ENCODE measurements at regions not wholly inside any gene's neighbourhood (a gene's known extent, or its start where the extent isn't known, plus 50 kb on each side); places are given as distances from the start of the nearest gene placed in this dataset.

DNA sequence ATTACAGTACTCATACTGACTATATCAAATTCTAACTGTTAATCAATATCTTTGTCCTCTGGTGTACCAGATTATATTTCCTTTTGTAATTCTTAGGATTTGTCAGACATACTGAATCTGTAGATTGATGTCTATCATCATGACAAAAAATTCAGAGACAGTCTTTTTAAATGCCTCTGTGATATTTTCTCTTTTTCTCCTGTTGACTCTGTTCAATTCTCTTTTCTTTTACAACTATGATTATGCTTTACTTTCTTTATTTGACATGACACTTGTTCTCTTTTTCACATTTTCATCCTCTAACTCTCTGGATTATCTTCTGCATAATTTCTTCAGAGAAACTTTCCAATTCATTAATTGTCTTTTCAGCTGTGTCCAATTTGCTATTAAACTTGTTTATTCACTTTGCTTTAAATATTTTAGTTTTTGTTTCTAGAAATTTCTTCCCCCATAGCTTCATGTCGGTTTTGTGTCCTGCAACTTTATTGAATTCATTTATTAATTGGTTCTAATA lies 153.6 kb downstream of the PFKFB3 start:
- TF ChIP-seq, protein P1, sequence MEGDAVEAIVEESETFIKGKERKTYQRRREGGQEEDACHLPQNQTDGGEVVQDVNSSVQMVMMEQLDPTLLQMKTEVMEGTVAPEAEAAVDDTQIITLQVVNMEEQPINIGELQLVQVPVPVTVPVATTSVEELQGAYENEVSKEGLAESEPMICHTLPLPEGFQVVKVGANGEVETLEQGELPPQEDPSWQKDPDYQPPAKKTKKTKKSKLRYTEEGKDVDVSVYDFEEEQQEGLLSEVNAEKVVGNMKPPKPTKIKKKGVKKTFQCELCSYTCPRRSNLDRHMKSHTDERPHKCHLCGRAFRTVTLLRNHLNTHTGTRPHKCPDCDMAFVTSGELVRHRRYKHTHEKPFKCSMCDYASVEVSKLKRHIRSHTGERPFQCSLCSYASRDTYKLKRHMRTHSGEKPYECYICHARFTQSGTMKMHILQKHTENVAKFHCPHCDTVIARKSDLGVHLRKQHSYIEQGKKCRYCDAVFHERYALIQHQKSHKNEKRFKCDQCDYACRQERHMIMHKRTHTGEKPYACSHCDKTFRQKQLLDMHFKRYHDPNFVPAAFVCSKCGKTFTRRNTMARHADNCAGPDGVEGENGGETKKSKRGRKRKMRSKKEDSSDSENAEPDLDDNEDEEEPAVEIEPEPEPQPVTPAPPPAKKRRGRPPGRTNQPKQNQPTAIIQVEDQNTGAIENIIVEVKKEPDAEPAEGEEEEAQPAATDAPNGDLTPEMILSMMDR (IDR thresholded peaks at IDR 0.05; ENCODE audit: unreplicated experiment) = no peak
- no peaks in the 10 kb centered on the region for H3K27me3 Mint-ChIP-seq (ENCODE audit: low read depth)
- no peaks in the 10 kb centered on the region for H3K4me1 Mint-ChIP-seq
- DNase-seq (ENCODE audit: low spot score in 2 of 2, unreplicated experiment in 2 of 2) = no peak
- no peak overlapping the region for H3K4me3 Mint-ChIP-seq
- peaks cover 13% of the 10 kb centered on the region for H3K36me3 Mint-ChIP-seq
- H3K9me3 Mint-ChIP-seq = peaks cover 51% of the 10 kb centered on the region
- H3K27ac Mint-ChIP-seq = no peak overlapping the region

DNA sequence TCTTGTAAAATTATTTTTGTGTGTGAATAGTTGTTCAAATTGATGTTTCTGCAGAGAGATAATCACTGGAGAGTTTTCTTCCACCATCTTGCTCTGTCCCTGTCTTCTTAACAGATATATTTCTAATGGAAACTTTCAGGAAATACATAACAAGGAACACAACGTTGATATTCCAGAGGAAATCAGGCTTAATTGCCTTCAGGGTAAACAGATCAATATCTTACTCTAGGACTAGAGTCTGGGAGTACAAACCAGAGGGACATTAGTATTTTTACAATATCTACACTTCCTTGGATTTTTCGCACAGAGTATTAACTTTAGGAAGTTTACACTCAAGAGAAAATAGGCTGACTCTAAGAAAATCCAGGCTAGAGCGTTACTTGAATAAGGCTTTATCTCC lies 159.1 kb downstream of the PFKFB3 start:
- TF ChIP-seq, protein P1 (IDR thresholded peaks at IDR 0.05; ENCODE audit: unreplicated experiment) = no peak
- Mint-ChIP-seq H3K36me3 (peaks cover 11% of the 10 kb centered on the region), H3K27ac (no peak overlapping the region), H3K9me3 (peaks cover 30% of the 10 kb centered on the region), H3K4me1 (peaks cover 6% of the 10 kb centered on the region), H3K4me3 (no peak overlapping the region), H3K27me3 (ENCODE audit: low read depth) (no peaks in the 10 kb centered on the region)
- DNase-seq (ENCODE audit: low spot score in 2 of 2, unreplicated experiment in 2 of 2) = no peak

DNA sequence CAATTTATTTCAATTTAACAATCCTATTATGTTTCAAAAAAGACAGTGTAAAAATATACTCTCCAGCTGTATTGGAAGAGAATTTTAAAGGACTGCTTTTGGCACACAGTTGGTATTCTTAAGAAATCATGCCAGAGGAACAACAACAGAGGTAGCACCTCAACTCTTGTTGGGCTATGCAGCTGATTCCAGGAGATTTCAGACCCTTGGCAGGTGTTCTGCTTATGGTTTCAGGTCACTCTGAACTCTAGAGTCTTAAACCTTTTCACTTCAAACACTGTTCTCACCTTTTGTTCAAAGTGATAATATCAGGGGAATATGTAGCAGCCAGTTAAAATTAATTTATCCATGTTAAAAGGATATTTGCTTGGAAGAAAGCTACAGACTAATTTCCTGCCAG lies 160.1 kb downstream of the PFKFB3 start:
- Mint-ChIP-seq H3K27ac (no peak overlapping the region), H3K4me3 (no peak overlapping the region), H3K9me3 (peaks cover 28% of the 10 kb centered on the region), H3K4me1 (peaks cover 6% of the 10 kb centered on the region), H3K27me3 (ENCODE audit: low read depth) (no peaks in the 10 kb centered on the region), H3K36me3 (peaks cover 11% of the 10 kb centered on the region)
- TF ChIP-seq, protein P1 (IDR thresholded peaks at IDR 0.05; ENCODE audit: unreplicated experiment) = no peak
- DNase-seq (ENCODE audit: low spot score in 2 of 2, unreplicated experiment in 2 of 2) = no peak

DNA sequence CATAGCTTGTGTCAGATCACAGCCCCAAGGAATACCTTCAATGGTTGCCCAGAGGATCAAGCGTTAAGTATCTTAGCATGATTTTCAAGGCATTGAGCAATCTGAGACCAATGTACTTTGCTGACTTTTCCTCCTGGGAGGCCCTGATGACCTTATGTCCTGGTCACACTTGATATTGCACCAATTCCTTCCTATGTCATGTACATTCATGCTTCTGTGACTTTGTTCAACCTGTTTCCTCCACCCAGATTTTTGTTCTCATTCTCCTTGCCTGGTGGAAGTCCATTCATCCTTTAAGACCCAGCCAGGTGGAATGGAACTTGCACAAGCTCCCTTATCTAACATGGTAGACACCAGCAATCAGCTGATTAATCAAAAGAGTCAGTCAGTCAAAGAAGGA lies 160.8 kb downstream of the PFKFB3 start:
- no peak for DNase-seq (ENCODE audit: low spot score in 2 of 2, unreplicated experiment in 2 of 2)
- Mint-ChIP-seq H3K4me1 (peaks cover 6% of the 10 kb centered on the region), H3K27ac (no peak overlapping the region), H3K9me3 (peaks cover 21% of the 10 kb centered on the region), H3K4me3 (no peak overlapping the region), H3K36me3 (peaks cover 5% of the 10 kb centered on the region), H3K27me3 (ENCODE audit: low read depth) (no peaks in the 10 kb centered on the region)
- TF ChIP-seq, protein P1 (IDR thresholded peaks at IDR 0.05; ENCODE audit: unreplicated experiment) = no peak

DNA sequence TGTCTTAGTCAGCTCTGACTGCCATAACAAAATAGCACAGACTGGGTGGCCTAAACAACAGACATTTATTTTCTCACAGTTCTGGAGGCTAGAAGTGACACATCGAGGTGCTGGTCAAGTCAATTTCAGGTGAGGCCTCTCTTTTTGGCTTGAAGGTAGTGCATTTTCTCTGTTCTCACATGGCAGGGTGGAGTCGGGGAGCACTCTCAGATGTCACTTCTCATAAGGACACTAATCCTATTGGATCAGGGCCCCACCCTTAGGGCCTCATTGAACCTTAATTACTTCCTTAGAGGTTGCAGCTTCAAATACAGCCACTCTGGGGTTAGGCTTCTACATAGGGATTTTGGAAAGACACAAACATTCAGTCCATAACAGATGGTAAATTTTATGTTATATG lies 161.6 kb downstream of the PFKFB3 start:
- peaks cover 4% of the 10 kb centered on the region for H3K36me3 Mint-ChIP-seq
- no peaks in the 10 kb centered on the region for H3K27me3 Mint-ChIP-seq (ENCODE audit: low read depth)
- H3K4me1 Mint-ChIP-seq = peaks cover 6% of the 10 kb centered on the region
- H3K27ac Mint-ChIP-seq = no peak overlapping the region
- DNase-seq (ENCODE audit: low spot score in 2 of 2, unreplicated experiment in 2 of 2) = no peak
- no peak overlapping the region for H3K4me3 Mint-ChIP-seq
- H3K9me3 Mint-ChIP-seq = peaks cover 14% of the 10 kb centered on the region
- TF ChIP-seq, protein P1 (IDR thresholded peaks at IDR 0.05; ENCODE audit: unreplicated experiment) = no peak

DNA sequence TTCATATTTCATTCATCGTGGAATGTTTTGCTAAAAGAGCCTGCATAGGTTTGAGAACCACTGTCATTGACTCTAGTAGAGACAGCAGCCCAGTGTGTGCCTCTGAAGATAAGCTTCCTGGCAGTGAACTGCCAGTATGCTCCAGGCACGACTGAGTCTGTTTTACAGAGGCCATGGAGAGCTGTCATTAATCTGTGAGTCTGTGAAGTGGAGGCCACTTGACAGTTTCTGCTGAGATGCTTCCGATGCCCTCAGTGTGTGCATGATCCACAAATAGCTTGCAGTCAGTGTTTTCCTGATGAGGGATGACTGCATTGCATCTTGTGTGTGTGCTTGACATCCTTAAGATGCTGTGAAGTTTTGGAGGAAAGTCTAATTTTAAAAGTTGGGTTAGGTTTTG lies 162.2 kb downstream of the PFKFB3 start:
- TF ChIP-seq, protein P1 (IDR thresholded peaks at IDR 0.05; ENCODE audit: unreplicated experiment) = no peak
- no peak overlapping the region for H3K27ac Mint-ChIP-seq
- H3K27me3 Mint-ChIP-seq (ENCODE audit: low read depth) = no peaks in the 10 kb centered on the region
- no peak overlapping the region for H3K4me3 Mint-ChIP-seq
- peaks cover 4% of the 10 kb centered on the region for H3K36me3 Mint-ChIP-seq
- H3K9me3 Mint-ChIP-seq = peaks cover 10% of the 10 kb centered on the region
- no peak for DNase-seq (ENCODE audit: low spot score in 2 of 2, unreplicated experiment in 2 of 2)
- H3K4me1 Mint-ChIP-seq = peaks cover 6% of the 10 kb centered on the region
